ENCODE measurements at regions not wholly inside any gene's neighbourhood (a gene's known extent, or its start where the extent isn't known, plus 50 kb on each side); places are given as distances from the start of the nearest gene placed in this dataset.

GRCh38 chr13:39189778-39190177 is 151.5 kb downstream of the NHLRC3 start:
- no peak overlapping the region for H3K4me3 ChIP-seq (replicated peaks; ENCODE audit: low read depth, low read length)
- H3K27me3 ChIP-seq (replicated peaks; ENCODE audit: control insufficient read depth, insufficient read depth, low read length), result no peaks in the 10 kb centered on the region
- no peaks in the 10 kb centered on the region for H3K36me3 ChIP-seq (ENCODE audit: control insufficient read depth, insufficient read depth, low read length)
- no peak for TF ChIP-seq CTCF (IDR thresholded peaks at IDR 0.05; ENCODE audit: insufficient read depth, low read length, poor library complexity, severe bottlenecking)
- DNase-seq (ENCODE audit: extremely low read depth, insufficient read length), result no peak

GRCh38 chr13:39196965-39197646 is 158.8 kb downstream of the NHLRC3 start:
- DNase-seq (ENCODE audit: extremely low read depth, insufficient read length), result peak; percentile 18
- no peak for TF ChIP-seq CTCF (IDR thresholded peaks at IDR 0.05; ENCODE audit: insufficient read depth, low read length, poor library complexity, severe bottlenecking)
- Histone ChIP-seq H3K4me3 (replicated peaks; ENCODE audit: low read depth, low read length) (no peak overlapping the region), H3K36me3 (ENCODE audit: control insufficient read depth, insufficient read depth, low read length) (no peaks in the 10 kb centered on the region), H3K27me3 (replicated peaks; ENCODE audit: control insufficient read depth, insufficient read depth, low read length) (no peaks in the 10 kb centered on the region)

GRCh38 chr13:39197647-39198007 is 159.4 kb downstream of the NHLRC3 start:
- DNase-seq (ENCODE audit: extremely low read depth, insufficient read length), result no peak
- no peak for TF ChIP-seq CTCF (IDR thresholded peaks at IDR 0.05; ENCODE audit: insufficient read depth, low read length, poor library complexity, severe bottlenecking)
- no peak overlapping the region for H3K4me3 ChIP-seq (replicated peaks; ENCODE audit: low read depth, low read length)
- no peaks in the 10 kb centered on the region for H3K36me3 ChIP-seq (ENCODE audit: control insufficient read depth, insufficient read depth, low read length)
- H3K27me3 ChIP-seq (replicated peaks; ENCODE audit: control insufficient read depth, insufficient read depth, low read length), result no peaks in the 10 kb centered on the region

- no peaks in the 10 kb centered on the region; the same call in 1 of the 2 replicates for H3K27me3 ChIP-seq (replicated peaks; ENCODE audit: control insufficient read depth, insufficient read depth, low read length)
- no peak for TF ChIP-seq CTCF (IDR thresholded peaks at IDR 0.05; ENCODE audit: insufficient read depth, low read length, poor library complexity, severe bottlenecking)
- no peak overlapping the region for H3K4me3 ChIP-seq (replicated peaks; ENCODE audit: low read depth, low read length)
- DNase-seq (ENCODE audit: extremely low read depth, insufficient read length), result no peak
- H3K36me3 ChIP-seq (ENCODE audit: control insufficient read depth, insufficient read depth, low read length), result no peaks in the 10 kb centered on the region
Measured at GRCh38 chr13:39200249-39200910, 162.1 kb downstream of the NHLRC3 start.

GRCh38 chr13:39201180-39201579 is 162.9 kb downstream of the NHLRC3 start:
- Histone ChIP-seq H3K36me3 (ENCODE audit: control insufficient read depth, insufficient read depth, low read length) (no peaks in the 10 kb centered on the region), H3K27me3 (replicated peaks; ENCODE audit: control insufficient read depth, insufficient read depth, low read length) (no peaks in the 10 kb centered on the region; the same call in 1 of the 2 replicates), H3K4me3 (replicated peaks; ENCODE audit: low read depth, low read length) (no peak overlapping the region)
- no peak for TF ChIP-seq CTCF (IDR thresholded peaks at IDR 0.05; ENCODE audit: insufficient read depth, low read length, poor library complexity, severe bottlenecking)
- DNase-seq (ENCODE audit: extremely low read depth, insufficient read length), result no peak
